Lower leg skin (tissue), 3 donors: ENCODE measurements at regions not wholly inside any gene's neighbourhood (a gene's known extent, or its start where the extent isn't known, plus 50 kb on each side); places are given as distances from the start of the nearest gene placed in this dataset.

Source experiments
- CTCF ChIP-seq, 3 donors: fragments of 450-650 bp; IDR thresholded peaks; one replicate each; pipeline ENCODE4 v1.5.1; 2016; ENCODE audit warnings: antibody characterized with exemption in 3 of 3, mild to moderate bottlenecking in 3 of 3, moderate library complexity in 2 of 3
- POLR2A ChIP-seq, 2 donors: fragments of 450-650 bp; IDR thresholded peaks; one replicate each; pipeline ENCODE4 v1.6.1; 2016 to 2017; ENCODE audit warnings: antibody characterized with exemption in 2 of 2, mild to moderate bottlenecking in 1 of 2, moderate library complexity in 1 of 2

DNA sequence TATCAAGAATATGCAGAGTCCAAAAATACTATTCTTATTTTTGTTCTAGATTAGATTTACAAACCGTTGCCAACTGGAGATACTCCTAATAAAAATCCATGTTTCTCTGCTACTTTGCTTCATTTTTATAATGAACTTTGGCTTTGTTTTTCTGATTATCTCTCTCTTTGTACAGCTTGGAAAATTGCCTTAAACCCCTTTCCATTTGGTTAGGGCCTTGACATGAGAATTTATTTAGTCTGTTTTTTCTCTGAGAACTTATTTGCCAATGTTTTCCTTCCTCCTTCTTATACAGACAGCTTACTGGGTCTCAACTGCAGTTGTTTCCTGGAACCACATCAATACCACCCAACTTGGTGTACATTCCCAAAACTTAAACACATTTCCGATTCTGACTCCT is 555.4 kb downstream of the SLITRK6 start:
- TF ChIP-seq CTCF (IDR thresholded peaks at IDR 0.05) (no peak), POLR2A (IDR thresholded peaks at IDR 0.05) (no peak)
